ENCODE measurements at regions not wholly inside any gene's neighbourhood (a gene's known extent, or its start where the extent isn't known, plus 50 kb on each side); places are given as distances from the start of the nearest gene placed in this dataset.
"Not testable (repeated sequence)": the region's sequence is repeated elsewhere in the genome, so short reads cannot be mapped to it uniquely, and the experiment has no call there.

DNA sequence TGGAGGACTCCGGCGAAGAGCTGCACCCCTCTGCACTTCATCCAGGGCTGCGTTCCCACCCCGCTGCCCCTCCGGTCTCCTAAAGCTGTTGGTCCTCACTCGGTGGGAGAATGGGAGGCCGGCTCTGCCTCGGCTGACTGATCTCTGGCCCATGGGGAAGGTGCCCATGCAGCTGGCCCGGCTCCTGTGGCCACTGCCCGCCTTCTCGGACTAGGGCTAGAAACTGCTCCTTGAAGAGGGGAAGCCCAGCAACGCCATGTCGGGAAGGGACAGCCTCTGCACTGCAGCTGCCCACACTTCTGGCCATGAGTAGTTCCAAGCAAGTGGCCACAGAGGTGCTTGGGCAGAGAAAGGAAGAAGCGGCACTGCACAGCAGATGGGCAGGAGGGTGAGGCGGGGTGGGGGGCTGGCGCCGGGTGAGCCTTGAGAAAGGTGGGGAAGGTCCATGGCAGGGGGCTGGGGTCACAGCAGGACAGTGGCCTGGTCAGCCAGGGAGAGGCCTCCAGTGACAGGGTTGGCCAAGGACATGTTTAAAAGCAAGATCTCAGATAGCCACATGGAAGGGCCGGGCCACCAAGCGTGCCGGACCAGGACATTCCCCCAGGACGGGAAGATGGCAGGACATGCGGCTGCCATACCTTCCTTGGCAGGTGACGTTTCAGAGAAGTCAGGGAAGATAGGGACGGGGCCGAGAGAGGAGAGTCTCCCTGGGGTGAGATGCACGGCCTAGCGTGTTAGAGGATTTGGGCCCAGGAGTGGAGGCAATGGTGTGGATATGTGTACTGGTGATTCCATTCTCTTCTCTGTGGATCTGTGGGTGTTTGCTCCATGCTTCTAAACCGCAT is 158.8 kb upstream of the HDAC4 start:
- DNase-seq, result no peak

DNA sequence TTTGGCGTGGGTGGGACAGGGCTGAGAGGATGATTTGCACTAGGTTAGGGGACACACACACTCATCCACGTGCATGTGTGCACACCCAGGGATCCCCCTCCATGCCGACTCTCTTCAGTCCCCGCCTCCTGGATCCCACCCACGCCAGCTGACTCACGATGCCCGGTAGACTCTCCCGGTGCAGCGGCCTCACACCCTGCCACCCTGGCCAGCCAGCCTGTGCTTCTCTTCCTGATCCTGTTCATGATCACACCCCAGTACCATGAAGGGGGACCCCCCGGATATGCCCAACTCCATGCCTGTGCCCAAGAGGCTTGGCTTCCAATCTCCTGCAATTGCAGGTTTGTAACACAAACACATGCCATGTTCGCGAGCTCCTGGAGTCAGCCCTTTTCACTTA is 157.8 kb upstream of the HDAC4 start:
- no peak for DNase-seq

DNA sequence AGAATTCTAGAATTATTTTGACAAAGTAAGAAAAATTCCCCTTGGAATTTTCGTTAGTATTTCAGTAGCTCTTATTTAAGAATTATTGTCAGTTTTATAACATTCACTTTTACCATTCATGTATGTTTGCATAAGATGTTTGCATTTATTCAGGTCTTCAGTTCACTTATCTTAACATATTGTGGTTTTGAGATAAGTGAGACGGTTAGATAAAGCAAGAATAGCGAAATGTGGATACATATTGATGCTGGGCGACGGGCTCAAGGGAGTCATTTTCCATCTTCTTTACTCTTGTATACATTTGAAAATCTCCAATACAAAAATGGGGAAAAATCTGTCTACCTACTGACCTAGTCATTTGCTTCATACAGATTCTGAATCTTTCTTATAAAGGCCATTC is 156.7 kb upstream of the HDAC4 start:
- no peak for DNase-seq

DNA sequence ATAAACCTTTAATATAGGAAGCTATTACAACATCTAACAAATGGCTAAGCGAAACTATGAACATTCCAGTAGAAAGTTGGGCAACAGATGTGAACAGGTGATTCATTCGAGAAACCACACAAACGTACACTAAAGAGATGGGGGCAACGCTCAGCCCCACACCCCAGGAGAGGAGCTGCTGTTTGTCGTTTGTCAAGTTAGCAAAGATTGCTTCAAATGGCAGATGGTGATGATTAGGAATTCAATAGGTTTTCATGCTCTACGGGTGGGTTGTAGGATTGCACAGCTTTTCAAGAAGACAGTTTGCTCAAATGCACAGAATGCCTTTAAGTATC is 154.7 kb upstream of the HDAC4 start:
- DNase-seq, result no peak

DNA sequence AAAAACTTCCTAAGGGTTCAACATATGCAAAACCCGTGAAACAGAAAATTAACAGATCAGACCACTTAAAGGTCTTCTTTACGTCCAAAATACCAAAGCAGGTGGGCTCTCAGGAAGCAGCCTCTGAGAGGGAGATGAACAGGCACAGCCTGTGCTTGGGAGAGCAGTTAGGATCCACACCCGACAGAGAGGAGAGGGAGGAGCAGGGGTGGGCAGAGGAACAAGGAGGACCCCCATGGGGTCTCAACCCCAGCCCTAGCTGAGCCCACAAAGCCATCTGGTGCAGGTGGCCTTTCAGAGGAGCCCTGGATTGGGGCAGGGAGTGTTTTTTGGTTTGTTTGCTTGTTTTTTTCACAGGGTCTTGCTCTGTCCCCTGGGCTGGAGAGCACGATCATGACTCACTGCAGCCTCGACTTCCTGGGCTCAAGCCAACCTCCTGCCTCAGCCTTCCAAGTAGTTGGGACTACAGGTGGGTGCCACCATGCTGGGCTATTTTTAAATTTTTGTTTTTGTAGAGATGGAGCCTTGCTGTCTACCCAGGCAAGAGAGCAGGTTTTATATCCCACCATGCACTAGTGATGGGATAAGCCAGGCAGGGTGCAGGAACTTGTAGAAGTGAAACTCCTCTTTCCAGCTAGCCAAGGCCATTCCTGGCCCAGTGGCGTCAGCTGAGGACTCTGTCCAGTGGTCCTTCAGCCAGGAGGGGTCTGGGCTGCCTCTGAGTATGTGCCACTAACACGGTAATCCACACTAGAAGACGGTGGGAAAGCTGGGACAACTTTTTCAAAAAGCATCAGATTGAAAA is 154.1 kb upstream of the HDAC4 start:
- DNase-seq, result no peak

DNA sequence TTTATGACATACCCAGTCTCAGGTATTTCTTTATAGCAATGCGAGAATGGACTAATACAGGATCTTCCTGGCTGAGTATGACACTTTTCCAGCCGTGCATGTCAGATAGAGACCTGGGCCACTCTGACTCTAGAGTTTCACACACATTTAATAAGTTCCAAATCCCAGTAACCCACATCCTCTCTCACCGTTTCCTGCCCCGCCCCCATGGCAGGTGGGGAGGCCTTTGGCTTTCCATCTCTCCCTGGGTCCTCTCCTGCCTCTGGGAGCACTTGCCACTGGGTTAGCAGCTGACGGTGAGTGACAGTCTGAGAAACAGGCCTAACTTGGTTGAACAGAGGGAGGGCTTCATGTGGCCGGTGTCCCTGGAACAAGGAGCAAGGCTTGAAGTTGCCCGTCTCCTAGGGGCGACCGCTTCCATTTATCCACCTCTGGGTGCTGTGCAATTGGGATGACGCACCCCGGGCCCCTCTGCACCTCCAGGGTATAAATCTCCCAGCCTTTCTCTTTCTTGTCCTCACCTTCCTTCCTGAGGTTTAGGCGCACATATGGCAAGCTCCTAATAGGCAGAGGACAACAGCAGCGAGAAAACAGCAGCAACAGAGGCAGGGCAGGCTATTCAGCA is 152.7 kb upstream of the HDAC4 start:
- no peak for DNase-seq

DNA sequence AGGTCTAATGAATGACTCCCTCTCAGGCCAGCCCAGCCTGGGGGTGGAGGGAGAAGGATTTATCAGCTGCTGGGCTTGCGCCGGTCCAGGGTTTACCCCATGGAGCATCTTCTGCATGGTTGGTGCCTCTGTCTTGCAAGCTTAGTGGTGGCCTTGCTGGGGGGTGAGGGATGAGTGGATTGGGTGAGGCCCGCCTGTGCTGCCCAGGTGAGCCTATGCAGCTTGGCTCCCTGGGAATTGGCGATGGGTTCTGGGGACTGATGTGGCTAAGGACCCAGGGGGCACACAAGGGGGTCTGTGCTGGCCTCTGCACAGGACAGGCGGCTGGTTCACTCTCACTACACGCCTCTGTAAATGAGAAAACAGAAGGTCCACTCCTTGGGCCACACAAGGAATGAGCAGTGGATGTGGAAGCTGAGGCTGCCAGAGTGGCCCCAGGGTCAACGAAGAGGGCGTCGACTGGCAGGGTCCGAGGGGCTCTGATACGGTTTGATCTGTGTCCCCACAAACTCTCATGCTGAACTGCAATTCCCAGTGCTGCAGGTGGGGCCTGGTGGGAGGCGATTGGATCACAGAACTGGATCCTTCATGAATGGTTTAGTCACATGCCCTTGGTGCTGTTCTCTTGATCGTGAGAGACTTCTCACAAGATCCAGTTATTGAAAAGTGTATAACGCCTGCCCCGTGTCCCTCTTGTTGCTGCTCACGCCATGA is 151.6 kb upstream of the HDAC4 start:
- DNase-seq, result no peak

DNA sequence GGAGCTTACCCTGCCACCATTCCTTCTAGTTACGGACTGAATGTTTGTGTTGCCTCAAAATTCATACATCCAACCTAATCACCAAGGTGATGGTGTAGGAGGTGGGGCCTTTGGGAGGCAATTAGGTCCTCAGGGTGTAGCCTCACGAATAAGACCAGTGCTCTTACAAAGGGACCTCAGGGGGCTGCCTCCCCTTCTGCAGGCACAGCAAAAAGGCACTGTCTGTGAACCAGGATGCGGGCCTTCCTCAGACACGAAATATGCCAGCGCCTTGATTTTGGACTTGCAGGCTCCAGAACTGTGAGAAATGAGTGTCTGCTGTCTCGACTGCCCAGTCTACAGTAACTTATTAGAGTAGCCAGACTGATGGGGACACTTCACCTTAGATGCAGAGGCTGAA is 150.4 kb upstream of the HDAC4 start:
- no peak for DNase-seq

DNA sequence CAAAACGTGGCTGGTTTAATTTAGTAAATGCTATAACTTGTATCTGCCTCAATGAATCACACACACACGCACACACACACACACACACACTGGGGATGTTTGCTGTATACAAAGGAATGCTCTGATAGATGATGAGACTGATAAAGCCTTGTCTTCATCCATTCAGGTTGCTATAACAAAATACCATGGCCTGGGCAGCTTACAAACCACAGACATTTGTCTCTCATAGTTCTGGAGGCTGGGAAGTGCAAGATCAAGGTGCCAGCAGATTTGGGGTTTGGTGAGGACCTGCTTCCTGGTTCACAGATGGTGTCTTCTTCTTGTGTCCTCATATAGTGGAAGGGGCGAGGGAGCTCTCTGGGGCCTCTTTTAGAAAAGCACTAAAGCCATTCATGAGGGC is 149.5 kb upstream of the HDAC4 start:
- no peak for DNase-seq

DNA sequence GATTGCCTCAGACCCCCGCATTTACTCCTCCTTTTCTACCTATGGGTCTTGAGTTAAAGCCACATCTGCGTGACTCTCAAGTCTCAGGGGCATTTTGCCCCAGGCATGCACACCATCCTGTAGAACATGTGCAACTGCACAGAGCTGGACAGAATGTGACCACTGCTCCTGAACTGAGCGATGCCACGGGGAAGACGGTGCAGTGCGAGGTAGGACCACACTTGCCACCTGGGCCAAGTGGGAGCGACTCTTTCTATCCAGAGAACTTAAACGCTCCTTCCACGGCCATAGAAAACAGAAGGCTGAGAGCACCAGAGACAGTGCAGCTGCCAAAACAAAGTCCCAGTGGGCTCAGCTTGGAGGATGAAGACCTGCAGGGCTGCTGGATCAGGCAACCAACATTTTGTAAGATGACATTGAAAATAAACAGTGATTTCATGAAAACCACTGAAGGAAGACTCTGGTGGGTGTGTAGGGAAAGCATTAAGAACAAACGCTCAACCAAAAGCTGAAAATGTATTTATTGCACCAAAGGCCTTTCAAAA is 149.0 kb upstream of the HDAC4 start:
- no peak for DNase-seq

DNA sequence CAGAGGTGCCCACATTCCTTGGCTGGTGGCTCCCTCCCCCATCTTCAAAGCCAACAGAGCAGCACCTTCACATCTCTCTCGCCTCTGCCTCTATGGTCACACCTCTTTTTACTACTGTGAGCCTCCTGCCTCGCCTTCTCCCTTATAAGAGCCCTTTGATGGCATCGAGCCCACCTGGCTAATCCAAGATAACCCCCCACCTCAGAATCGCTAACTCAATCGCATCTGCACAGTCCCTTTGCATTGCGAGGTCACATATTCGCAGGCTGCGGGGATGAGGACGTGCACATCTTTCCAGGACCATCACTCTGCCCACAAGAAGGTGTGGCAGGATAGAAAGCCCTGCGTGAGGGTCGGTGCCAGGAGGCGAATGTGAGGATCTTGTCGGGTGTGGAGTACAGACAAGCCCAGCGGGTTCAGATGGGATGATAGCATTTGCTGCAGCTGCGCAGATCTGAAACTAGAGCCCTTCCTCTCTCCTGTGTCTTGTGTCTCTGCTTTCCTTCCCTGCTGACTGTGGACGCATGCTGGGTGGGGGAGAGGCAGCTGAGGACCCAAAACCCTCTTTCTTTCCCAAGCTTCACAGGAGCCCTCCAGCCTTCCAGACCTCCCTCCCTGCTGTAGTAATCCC is 148.3 kb upstream of the HDAC4 start:
- no peak for DNase-seq

DNA sequence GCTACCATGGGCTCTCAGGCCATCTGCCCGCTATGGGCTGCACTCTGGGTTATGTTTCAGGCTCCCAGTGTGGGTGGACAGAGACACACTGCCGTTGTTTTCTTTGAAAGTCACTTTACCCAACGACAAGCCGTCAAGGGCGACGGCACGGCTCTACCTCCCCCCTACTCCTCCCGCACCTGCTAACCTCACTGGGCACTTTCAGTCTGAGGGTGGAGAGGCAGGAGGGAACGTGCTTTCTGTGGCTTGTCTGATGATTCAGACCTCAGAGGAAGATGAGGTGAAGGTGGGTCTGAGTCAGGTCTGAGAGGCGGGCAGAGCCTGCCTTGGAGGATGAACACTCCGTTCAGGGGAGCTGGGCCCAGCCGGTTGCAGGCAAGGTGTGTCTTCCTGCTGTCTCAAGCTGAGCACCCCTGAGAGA is 147.6 kb upstream of the HDAC4 start:
- no peak for DNase-seq

DNA sequence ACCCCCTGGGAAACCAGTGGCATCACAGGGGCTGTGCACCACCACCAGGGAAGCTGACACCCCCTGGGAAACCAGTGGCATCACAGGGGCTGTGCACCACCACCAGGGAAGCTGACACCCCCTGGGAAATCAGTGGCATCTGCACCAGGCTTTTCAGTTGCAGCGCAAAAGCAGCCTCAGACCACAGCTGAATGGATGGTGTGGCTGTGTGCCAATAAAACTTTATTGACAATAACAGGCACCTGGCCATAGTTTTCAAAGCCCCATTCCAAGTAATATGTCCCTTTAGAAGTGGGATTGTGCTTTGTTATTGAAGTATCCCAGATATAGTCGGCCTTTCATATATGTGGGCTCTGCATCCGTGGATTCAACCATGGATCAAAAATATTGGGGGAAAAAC is 146.3 kb upstream of the HDAC4 start:
- DNase-seq, result not testable (repeated sequence)

DNA sequence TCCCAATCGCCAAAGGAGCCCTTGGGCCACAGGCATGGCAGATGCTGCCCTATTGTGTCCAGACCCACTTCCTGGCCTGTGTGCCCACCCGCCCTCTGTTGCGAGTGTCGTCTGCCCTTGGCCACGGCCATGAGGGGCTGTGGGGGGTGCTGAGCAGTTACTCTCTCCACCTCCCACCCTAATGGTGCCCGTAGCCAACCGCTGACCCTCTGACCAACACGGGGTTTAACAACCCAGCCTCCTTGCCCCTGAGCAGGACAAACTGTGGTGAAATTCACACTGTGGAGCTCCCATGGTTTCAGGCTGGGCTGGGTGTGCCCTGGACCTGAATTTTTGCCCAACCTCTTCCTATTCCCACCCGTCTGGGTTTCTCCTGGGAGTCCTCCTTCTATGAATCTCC is 145.7 kb upstream of the HDAC4 start:
- DNase-seq, result no peak

DNA sequence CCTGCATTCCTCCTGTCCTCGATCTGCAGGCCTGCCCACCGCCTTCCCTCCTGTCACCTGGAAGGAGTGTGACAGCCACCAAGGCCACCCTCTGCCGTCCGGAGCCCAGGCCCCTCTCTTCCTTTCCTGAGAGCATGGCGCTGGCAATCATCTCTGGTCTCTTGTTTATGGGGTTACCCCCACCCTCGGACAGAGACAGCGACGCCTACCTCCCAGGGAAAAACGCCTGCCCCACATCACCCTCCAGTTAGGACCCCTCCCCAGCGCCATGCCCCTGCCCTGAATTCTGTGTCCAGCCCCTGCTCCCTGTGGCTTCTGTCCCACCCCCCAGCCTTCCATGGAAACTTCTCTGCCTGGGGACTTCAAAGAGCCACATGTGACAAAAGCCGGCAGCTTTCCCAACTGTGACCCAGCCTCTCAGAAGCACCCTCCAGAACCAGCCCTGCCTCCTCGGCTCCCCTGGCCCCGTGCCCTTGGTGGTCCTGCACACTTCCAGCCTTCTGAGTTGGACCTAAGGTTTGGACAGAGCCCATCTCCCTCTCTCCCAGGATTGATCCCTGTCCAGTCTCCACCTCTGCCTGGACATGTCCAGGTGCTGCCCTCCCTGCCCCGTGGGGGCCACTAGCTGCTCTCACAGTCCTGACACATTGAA is 145.0 kb upstream of the HDAC4 start:
- DNase-seq, result no peak

DNA sequence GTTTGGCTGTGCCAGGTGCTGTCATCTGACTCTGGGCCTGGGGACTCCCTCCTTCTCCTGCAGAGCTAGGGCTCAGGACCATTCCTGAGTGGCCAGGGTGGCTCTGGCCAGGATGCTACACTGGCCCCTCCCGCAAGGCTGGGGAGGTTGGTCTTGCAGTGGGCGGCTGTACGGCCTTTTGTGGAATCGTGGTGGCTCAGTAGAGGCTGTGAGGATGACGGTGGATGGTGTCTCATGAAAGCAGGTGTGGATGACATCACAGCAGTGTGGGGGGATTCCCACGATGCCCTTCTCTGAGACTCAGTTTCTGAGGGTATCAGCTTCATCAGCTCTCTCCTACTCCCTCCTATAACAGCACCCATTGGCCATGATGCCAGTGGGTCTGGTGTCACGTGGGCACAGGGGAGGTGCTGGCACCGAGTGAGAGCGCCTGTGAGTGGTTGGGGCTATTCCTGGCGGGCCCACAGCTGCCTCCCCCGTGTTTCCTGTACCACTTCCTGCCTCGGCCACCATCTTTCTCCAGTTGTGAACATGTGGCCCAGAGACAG is 144.2 kb upstream of the HDAC4 start:
- no peak for DNase-seq

DNA sequence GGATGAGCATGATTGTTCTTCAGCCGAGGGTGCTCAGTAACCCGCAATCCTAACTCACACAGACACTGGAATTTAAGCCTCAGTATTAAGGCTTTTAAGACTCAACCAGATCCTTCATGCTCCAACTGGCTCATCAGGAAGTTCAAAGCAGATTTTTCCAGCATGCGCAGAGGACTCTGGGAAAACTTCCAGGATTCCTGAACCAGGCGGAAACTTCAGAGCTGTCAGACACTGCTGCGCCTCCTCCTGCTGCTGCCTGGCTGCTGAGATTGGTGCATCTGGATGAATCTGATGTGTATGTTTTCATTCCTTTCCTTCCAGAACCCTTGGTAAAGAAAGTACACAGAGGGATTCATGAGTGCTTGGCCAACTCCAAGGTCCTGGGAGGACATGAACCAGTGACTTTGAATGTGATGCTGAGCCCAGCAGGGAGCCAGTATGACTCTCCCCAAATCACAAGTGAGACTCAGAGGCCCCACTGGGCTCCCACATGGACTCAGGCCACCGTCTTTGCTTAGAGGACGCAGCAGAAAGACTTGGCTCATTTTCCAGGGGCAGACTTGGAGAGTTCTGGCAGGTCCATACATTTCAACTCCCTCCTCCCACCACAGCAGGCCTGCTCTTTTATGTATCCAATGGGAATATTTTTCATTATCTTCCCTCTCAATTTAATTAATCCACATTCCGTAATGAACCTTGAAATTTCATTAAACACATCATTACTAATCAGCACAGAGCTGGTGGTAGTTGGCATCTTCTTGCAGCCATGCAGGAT is 143.5 kb upstream of the HDAC4 start:
- no peak for DNase-seq

DNA sequence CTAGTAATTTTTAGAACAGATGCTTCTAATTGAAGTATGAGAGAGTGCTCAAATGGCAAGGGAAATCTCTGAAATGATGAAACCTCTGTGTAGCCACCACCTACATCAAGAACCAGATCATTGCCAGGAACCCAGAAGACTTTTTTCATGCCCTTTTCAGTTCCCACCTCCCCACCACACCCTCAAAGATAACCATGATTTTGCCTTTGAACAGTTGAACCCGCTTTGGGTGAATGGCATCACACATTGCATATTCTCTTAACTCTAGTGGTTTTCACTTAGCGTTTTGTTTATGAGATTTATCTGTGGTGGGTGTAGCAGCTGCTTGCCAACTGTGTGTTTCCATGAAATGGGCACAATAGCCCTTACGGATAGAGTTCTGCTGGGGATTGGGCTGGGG is 142.9 kb upstream of the HDAC4 start:
- no peak for DNase-seq

DNA sequence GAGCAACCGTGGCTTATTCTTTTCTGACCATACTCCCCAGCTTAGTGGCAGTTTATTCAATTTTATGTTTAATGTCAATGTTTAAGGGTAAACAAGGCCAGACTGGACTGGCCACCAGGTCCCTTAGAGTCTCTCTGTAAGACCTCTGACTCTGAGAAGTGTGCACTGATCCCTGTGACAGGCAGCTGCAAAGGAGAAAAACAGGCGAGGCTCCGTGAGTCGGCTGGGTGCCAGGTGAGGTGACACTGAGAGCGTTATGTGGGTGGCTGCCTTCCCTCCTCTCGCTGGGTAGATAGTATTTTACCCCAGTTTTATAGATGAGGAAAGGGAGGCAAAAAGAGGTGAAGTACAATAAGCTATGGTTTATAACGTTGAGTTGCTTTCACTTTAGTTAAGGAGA is 139.4 kb upstream of the HDAC4 start:
- DNase-seq, result no peak

DNA sequence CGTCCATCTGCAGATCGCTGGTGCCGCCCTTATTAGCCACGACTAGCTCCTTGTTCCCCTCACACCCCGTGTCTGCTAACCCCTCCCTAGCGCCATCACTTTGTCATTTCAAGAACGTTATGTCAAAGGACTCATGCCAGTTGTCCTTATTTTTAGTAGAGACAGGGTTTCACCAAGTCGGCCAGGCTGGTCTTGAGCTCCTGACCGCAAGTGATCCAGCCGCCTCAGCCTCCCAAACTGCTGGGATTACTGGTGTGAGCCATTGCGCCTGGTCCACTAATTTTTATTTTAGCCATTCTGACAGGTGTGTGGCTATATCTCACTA is 138.9 kb upstream of the HDAC4 start:
- DNase-seq, result no peak
